ENCODE measurements at regions not wholly inside any gene's neighbourhood (a gene's known extent, or its start where the extent isn't known, plus 50 kb on each side); places are given as distances from the start of the nearest gene placed in this dataset.

- POLR2A ChIA-PET = no interaction called here
Measured at GRCh38 chr10:107356396-107356795, 191.9 kb upstream of the SORCS1 start.

DNA sequence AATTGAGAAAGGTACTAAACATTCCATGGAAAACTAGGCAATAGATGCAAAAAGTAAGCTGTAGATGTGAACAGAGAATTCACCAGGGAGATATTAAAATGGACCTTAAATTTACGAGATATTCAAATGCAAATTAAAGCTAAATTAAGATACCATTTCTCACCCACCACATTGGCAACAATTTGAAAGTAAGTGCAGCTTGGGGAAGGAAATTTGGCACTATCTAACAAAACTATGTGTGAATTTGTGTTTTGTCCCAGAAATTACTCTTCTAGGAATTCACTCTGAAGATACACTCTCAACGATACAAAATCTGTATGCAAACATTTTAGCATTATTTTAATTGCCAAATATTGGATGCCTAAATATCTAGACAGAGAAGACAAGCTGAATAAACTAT is 178.2 kb upstream of the SORCS1 start:
- TF ChIP-seq POLR2AphosphoS5 (IDR thresholded peaks at IDR 0.05; ENCODE audit: low read depth, low read length) = no peak
- TF ChIP-seq CTCF (IDR thresholded peaks at IDR 0.05) = no peak
- no peak for TF ChIP-seq REST (IDR thresholded peaks at IDR 0.05; ENCODE audit: insufficient read depth in 1 of 2, low read depth in 2 of 2, low read length in 1 of 2)
- TF ChIP-seq SIN3A (IDR thresholded peaks at IDR 0.05; ENCODE audit: borderline replicate concordance, insufficient read depth, low read depth, low read length) = no peak
- no peak for TF ChIP-seq TCF7L2 (IDR thresholded peaks at IDR 0.05; ENCODE audit: low read depth, low read length)
- Histone ChIP-seq H3K27me3 (ENCODE audit: control insufficient read depth, insufficient read depth, low read length) (no peaks in the 10 kb centered on the region), H3K9me3 (ENCODE audit: control insufficient read depth, insufficient read depth, low read depth, low read length) (no peaks in the 10 kb centered on the region), H3K4me1 (ENCODE audit: control insufficient read depth, insufficient read depth, low read length) (no peaks in the 10 kb centered on the region), H3K4me3 (ENCODE audit: low read depth in 2 of 2, low read length in 2 of 2) (no peak overlapping the region), H3K36me3 (ENCODE audit: control insufficient read depth, insufficient read depth, low read length) (no peaks in the 10 kb centered on the region), H3K27ac (ENCODE audit: low read length) (no peak overlapping the region)
- in situ Hi-C loops (cut with HindIII; ENCODE audit: low pct_unique_long_range_greater_than_20kb, low sequenced_read_pairs) = no loop called here
- ChIA-PET POLR2A (no interaction called here), CTCF (no interaction called here)
- intact Hi-C loops (cut with micrococcal nuclease; ENCODE audit: unreplicated experiment) = no loop called here
- BruUV-seq (replicated peaks) = no TSS peak
- DNase-seq (ENCODE audit: low read depth, low spot score) (no peak), ATAC-seq (no peak)

More at GRCh38 chr10:107356396-107356795, 191.9 kb upstream of the SORCS1 start:
- intact Hi-C loops (cut with micrococcal nuclease; ENCODE audit: unreplicated experiment) = no loop called here
- no peak for ATAC-seq
- Histone ChIP-seq H3K4me1 (ENCODE audit: control insufficient read depth, insufficient read depth, low read length) (no peaks in the 10 kb centered on the region), H3K27ac (ENCODE audit: low read length) (no peak overlapping the region), H3K27me3 (ENCODE audit: control insufficient read depth, insufficient read depth, low read length) (no peaks in the 10 kb centered on the region), H3K36me3 (ENCODE audit: control insufficient read depth, insufficient read depth, low read length) (no peaks in the 10 kb centered on the region), H3K4me3 (ENCODE audit: low read depth in 2 of 2, low read length in 2 of 2) (no peak overlapping the region), H3K9me3 (ENCODE audit: control insufficient read depth, insufficient read depth, low read depth, low read length) (0 out of 2 replicates have a peak, but pooled peaks cover 2% of the 10 kb centered on the region)
- CTCF ChIA-PET = no interaction called here
- DNase-seq (ENCODE audit: low read depth, low spot score) = no peak
- in situ Hi-C loops (cut with HindIII; ENCODE audit: low pct_unique_long_range_greater_than_20kb, low sequenced_read_pairs) = no loop called here
- BruUV-seq (replicated peaks) = no TSS peak
- no peak for TF ChIP-seq SIN3A (IDR thresholded peaks at IDR 0.05; ENCODE audit: borderline replicate concordance, insufficient read depth, low read depth, low read length)
- no peak for TF ChIP-seq CTCF (IDR thresholded peaks at IDR 0.05)
- no peak for TF ChIP-seq TCF7L2 (IDR thresholded peaks at IDR 0.05; ENCODE audit: low read depth, low read length)
- no peak for TF ChIP-seq POLR2AphosphoS5 (IDR thresholded peaks at IDR 0.05; ENCODE audit: low read depth, low read length)
- no peak for TF ChIP-seq REST (IDR thresholded peaks at IDR 0.05; ENCODE audit: insufficient read depth in 1 of 2, low read depth in 2 of 2, low read length in 1 of 2)

Measured in Panc1 (cell line).